PC-3 (cell line): ENCODE measurements at regions not wholly inside any gene's neighbourhood (a gene's known extent, or its start where the extent isn't known, plus 50 kb on each side); places are given as distances from the start of the nearest gene placed in this dataset.

Source experiments
- CTCF ChIP-seq: fragments of 300-600 bp; sonication (generic); conservative IDR thresholded peaks from 2 replicates; pipeline ENCODE4 v1.5.1; 2017; ENCODE audit warnings: antibody characterized with exemption, low read depth, mild to moderate bottlenecking, low read length
- EZH2 ChIP-seq: fragments of 300-600 bp; sonication (generic); IDR thresholded peaks from one replicate; pipeline ENCODE4 v1.6.1; 2017; ENCODE audit warnings: antibody characterized with exemption, mild to moderate bottlenecking, low read length; ENCODE audit not compliant: unreplicated experiment
- EZH2phosphoT487 ChIP-seq: fragments of 300-600 bp; sonication (generic); IDR thresholded peaks from 2 replicates; pipeline ENCODE4 v1.6.1; 2018; ENCODE audit warnings: mild to moderate bottlenecking, antibody characterized with exemption, low read length, borderline replicate concordance

- no peak for TF ChIP-seq CTCF
- no peak for TF ChIP-seq EZH2
- no peak for TF ChIP-seq EZH2phosphoT487
Measured at GRCh38 chr11:93952082-93952780, 68.9 kb upstream of the HEPHL1 start.
